ENCODE measurements at regions not wholly inside any gene's neighbourhood (a gene's known extent, or its start where the extent isn't known, plus 50 kb on each side); places are given as distances from the start of the nearest gene placed in this dataset.

GRCh38 chr21:34018910-34019309 is 54.5 kb upstream of the MRPS6 start (continued):
- no peak for TF ChIP-seq ZBED1 (IDR thresholded peaks at IDR 0.05; ENCODE audit: borderline replicate concordance)
- TF ChIP-seq POU2F2 (IDR thresholded peaks at IDR 0.05; ENCODE audit: borderline replicate concordance, low read depth, low read length): peak; percentile 54; the same call in 1 of the 3 replicates
- TF ChIP-seq CTCF (IDR thresholded peaks at IDR 0.05 in 2 of 3, conservative IDR thresholded peaks at IDR 0.05 in 1 of 3; ENCODE audit: control insufficient read depth in 2 of 3, extremely low read depth in 1 of 3, insufficient read depth in 1 of 3, low read depth in 3 of 3, low read length in 3 of 3): no peak
- TF ChIP-seq RELA (IDR thresholded peaks at IDR 0.05; ENCODE audit: borderline replicate concordance, partially characterized antibody): no peak
- TF ChIP-seq, protein P1, sequence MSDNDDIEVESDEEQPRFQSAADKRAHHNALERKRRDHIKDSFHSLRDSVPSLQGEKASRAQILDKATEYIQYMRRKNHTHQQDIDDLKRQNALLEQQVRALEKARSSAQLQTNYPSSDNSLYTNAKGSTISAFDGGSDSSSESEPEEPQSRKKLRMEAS (IDR thresholded peaks at IDR 0.05; ENCODE audit: low read depth, low read length): no peak; the same call in 1 of the 2 replicates
- no peak for TF ChIP-seq CREM (IDR thresholded peaks at IDR 0.05; ENCODE audit: low read depth)
- no peak for TF ChIP-seq WRNIP1 (IDR thresholded peaks at IDR 0.05; ENCODE audit: borderline replicate concordance, low read depth, low read length)
- TF ChIP-seq IKZF2 (IDR thresholded peaks at IDR 0.05): no peak; a peak in 1 of 4 replicates
- TF ChIP-seq RFX5 (IDR thresholded peaks at IDR 0.05; ENCODE audit: low read depth, low read length): no peak
- TF ChIP-seq SIX5 (IDR thresholded peaks at IDR 0.05; ENCODE audit: low read depth, low read length, severe bottlenecking): no peak
- TF ChIP-seq, protein P2, sequence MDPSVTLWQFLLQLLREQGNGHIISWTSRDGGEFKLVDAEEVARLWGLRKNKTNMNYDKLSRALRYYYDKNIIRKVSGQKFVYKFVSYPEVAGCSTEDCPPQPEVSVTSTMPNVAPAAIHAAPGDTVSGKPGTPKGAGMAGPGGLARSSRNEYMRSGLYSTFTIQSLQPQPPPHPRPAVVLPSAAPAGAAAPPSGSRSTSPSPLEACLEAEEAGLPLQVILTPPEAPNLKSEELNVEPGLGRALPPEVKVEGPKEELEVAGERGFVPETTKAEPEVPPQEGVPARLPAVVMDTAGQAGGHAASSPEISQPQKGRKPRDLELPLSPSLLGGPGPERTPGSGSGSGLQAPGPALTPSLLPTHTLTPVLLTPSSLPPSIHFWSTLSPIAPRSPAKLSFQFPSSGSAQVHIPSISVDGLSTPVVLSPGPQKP (IDR thresholded peaks at IDR 0.05; ENCODE audit: low read depth, low read length): no peak; the same call in 1 of the 2 replicates
- TF ChIP-seq CUX1 (IDR thresholded peaks at IDR 0.05; ENCODE audit: insufficient replicate concordance, low read depth, low read length): no peak
- peak; percentile 16; the same call in 1 of the 2 replicates for TF ChIP-seq IKZF1 (conservative IDR thresholded peaks at IDR 0.05)
- no peak for TF ChIP-seq FOS (IDR thresholded peaks at IDR 0.05; ENCODE audit: borderline replicate concordance, extremely low read depth, insufficient read length)
- no peak for TF ChIP-seq USF1 (IDR thresholded peaks at IDR 0.05; ENCODE audit: borderline replicate concordance, extremely low read length, insufficient read depth, low read depth, low read length)
- no peak for TF ChIP-seq FOXK2 (IDR thresholded peaks at IDR 0.05)

Measured in GM12878 (cell line).